Kidney (tissue), 13 donors: ENCODE measurements at regions not wholly inside any gene's neighbourhood (a gene's known extent, or its start where the extent isn't known, plus 50 kb on each side); places are given as distances from the start of the nearest gene placed in this dataset.

Experiments used
- DNase-seq, 5 donors: peaks; one replicate each; pipeline ENCODE4 v3.0.0-alpha.2; 2013 to 2020
- FAIRE-seq: peaks from 2 replicates; lab custom pipeline; 2012; peaks lifted over from hg19 to GRCh38; lab: Jason Lieb, UNC
- H3K27ac ChIP-seq, 2 donors: one replicate each; pipeline ENCODE4 v1.7.0; 2013; ENCODE audit warnings: low read depth in 2 of 2, low read length in 2 of 2, inconsistent platforms in 1 of 2
- H3K27me3 ChIP-seq: one replicate; pipeline ENCODE4 v1.7.1; 2013; ENCODE audit warnings: low read length, inconsistent platforms; ENCODE audit not compliant: control insufficient read depth, insufficient read depth
- H3K36me3 ChIP-seq, 3 donors: one replicate each; pipeline versions ENCODE4 v1.7.0 to v1.7.1; 2013; ENCODE audit warnings: low read length in 3 of 3, control low read depth in 1 of 3, inconsistent platforms in 1 of 3; ENCODE audit not compliant: insufficient read depth in 3 of 3, control insufficient read depth in 2 of 3
- H3K4me1 ChIP-seq, 3 donors: one replicate each; pipeline versions ENCODE4 v1.7.0 to v1.7.1; 2013; ENCODE audit warnings: low read length in 3 of 3, inconsistent platforms in 1 of 3, low read depth in 1 of 3; ENCODE audit not compliant: control insufficient read depth in 2 of 3, insufficient read depth in 2 of 3
- H3K4me3 ChIP-seq, 3 donors: one replicate each; pipeline versions ENCODE4 v1.7.0 to v1.8.1; 2013; ENCODE audit warnings: low read length in 3 of 3, control low read depth in 1 of 3, inconsistent platforms in 1 of 3
- H3K9ac ChIP-seq, 3 donors: one replicate each; pipeline versions ENCODE4 v1.7.0 to v1.7.1; 2013; ENCODE audit warnings: low read length in 3 of 3, control low read depth in 1 of 3, inconsistent platforms in 1 of 3
- H3K9me3 ChIP-seq, 3 donors: one replicate each; pipeline versions ENCODE4 v1.7.0 to v1.7.1; 2013; ENCODE audit warnings: low read length in 3 of 3, control low read depth in 1 of 3, inconsistent platforms in 1 of 3; ENCODE audit not compliant: control insufficient read depth in 2 of 3, insufficient read depth in 1 of 3
- intact Hi-C: fragments of 100-400 bp; cut with DNase I; formaldehyde crosslinking; loops from one replicate; pipeline ENCODE4 v1.11.1; 2022
- TF ChIP-seq, protein P1 (sequence below): IDR thresholded peaks from 3 replicates; pipeline ENCODE4 v1.5.1; 2012; ENCODE audit warnings: mild to moderate bottlenecking, moderate library complexity, borderline replicate concordance; ENCODE audit not compliant: insufficient read depth; ENCODE audit errors: extremely low read depth
- donor health status: control.
- donor health status: control.
- donor health status: control.
- donor health status: control.
- donor health status: control.
- donor health status: DM: yes; HTN: yes; CAD: no.
- donor health status: Normal renal cell carcinoma (clear cell type).

GRCh38 chrX:38864165-38864564, 62.9 kb downstream of the MID1IP1 start:
- Histone ChIP-seq H3K4me1 (no peaks in the 10 kb centered on the region), H3K27me3 (no peaks in the 10 kb centered on the region), H3K27ac (no peak overlapping the region), H3K9ac (no peak overlapping the region), H3K4me3 (no peak overlapping the region), H3K36me3 (no peaks in the 10 kb centered on the region), H3K9me3 (no peaks in the 10 kb centered on the region)
- intact Hi-C loops = no loop called here
- DNase-seq (no peak), FAIRE-seq (peak; percentile 89)
- TF ChIP-seq, protein P1, sequence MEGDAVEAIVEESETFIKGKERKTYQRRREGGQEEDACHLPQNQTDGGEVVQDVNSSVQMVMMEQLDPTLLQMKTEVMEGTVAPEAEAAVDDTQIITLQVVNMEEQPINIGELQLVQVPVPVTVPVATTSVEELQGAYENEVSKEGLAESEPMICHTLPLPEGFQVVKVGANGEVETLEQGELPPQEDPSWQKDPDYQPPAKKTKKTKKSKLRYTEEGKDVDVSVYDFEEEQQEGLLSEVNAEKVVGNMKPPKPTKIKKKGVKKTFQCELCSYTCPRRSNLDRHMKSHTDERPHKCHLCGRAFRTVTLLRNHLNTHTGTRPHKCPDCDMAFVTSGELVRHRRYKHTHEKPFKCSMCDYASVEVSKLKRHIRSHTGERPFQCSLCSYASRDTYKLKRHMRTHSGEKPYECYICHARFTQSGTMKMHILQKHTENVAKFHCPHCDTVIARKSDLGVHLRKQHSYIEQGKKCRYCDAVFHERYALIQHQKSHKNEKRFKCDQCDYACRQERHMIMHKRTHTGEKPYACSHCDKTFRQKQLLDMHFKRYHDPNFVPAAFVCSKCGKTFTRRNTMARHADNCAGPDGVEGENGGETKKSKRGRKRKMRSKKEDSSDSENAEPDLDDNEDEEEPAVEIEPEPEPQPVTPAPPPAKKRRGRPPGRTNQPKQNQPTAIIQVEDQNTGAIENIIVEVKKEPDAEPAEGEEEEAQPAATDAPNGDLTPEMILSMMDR = no peak

GRCh38 chrX:38868321-38868720, 67.1 kb downstream of the MID1IP1 start:
- intact Hi-C loops = no loop called here
- Histone ChIP-seq H3K9me3 (no peaks in the 10 kb centered on the region), H3K27ac (no peak overlapping the region), H3K9ac (no peak overlapping the region), H3K4me1 (no peaks in the 10 kb centered on the region), H3K27me3 (no peaks in the 10 kb centered on the region), H3K4me3 (no peak overlapping the region), H3K36me3 (no peaks in the 10 kb centered on the region)
- no peak for DNase-seq
- TF ChIP-seq, protein P1 = no peak
- FAIRE-seq = no peak

DNA sequence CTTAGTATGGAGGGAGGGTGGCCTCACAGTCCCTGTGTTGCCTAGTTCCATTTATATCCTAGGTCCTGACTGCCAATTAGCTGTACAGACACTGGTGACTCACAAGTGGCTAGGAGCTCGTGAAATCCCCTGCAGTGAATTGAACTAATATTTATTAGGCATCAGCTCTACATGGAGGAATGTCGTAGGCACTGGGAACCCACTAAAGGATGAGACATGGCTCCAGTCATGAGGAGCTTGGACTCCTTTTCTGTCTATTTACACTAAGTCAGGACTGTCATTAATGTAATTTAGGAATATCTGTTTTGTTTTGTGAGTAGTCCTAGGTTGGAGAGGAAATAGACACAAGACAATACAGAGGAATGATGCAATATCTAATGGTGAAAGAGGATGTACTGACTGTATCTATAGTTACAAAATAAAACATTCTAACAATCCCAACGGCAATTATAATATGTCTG, 67.7 kb downstream of the MID1IP1 start:
- intact Hi-C loops = no loop called here
- H3K4me1 ChIP-seq = no peaks in the 10 kb centered on the region
- H3K9ac ChIP-seq = no peak overlapping the region
- DNase-seq (no peak), FAIRE-seq (peak; percentile 73)
- TF ChIP-seq, protein P1 = no peak
- H3K27me3 ChIP-seq = no peaks in the 10 kb centered on the region
- H3K27ac ChIP-seq = no peak overlapping the region
- H3K36me3 ChIP-seq = no peaks in the 10 kb centered on the region
- no peaks in the 10 kb centered on the region for H3K9me3 ChIP-seq
- H3K4me3 ChIP-seq = no peak overlapping the region

DNA sequence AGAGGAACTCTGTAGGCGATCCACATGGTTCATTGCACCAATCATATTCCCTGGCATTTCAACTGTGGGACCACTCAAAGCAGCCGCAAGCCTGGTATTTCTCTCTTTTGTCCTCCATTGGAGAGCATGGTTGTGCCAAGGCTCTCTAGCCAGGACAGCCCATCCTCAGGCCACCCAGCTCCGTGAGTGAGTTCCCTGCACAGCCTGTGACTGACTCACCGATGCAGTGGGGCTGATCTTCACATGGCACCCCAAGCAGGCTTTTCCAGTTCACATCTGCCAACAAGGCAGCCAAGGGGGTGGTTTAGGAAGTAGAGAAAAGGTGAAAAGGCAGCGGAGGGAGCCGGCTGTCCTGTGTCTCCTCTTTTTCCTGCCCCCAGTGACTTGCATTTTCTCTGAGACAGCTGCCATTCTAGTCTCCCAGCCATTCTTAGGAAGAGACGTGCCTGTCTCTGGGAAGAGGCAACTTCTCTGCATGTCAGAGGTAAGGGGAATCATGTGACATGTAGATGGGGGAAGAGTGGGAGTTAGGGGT, 69.2 kb downstream of the MID1IP1 start:
- Histone ChIP-seq H3K4me1 (no peaks in the 10 kb centered on the region), H3K9me3 (no peaks in the 10 kb centered on the region), H3K27ac (no peak overlapping the region), H3K36me3 (no peaks in the 10 kb centered on the region), H3K9ac (no peak overlapping the region), H3K27me3 (no peaks in the 10 kb centered on the region), H3K4me3 (no peak overlapping the region)
- TF ChIP-seq, protein P1 = no peak
- intact Hi-C loops = no loop called here
- FAIRE-seq (no peak), DNase-seq (no peak)
